ENCODE measurements at regions not wholly inside any gene's neighbourhood (a gene's known extent, or its start where the extent isn't known, plus 50 kb on each side); places are given as distances from the start of the nearest gene placed in this dataset.

DNA sequence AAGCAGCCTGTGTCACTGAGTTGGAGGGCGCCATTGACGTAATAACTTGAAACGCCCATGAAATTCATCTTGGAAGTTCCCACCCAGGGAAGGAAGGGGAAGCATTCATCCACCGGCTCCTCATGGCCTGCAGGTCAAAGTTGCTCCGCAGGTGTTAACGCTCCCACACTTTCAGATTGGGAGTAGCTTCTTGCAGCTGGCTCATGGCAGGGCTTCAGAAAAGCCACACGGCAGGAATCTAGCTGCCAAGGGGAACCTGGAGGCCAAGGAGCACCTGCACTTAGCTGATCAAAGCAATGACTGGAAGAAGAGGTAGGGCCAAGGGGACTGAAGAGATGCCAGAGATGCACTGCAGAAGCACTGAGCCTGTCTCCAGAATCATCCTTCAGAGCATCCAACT lies 203.2 kb downstream of the ARHGAP12 start:
- H3K9ac ChIP-seq: no peak overlapping the region
- no peak overlapping the region for H3K27ac ChIP-seq
- H4K20me1 ChIP-seq: no peaks in the 10 kb centered on the region
- H3K36me3 ChIP-seq: no peaks in the 10 kb centered on the region
- peaks cover 0 to 33% (median 2%) of the 10 kb centered on the region in 10 experiments; a peak in 7 of 20 replicates for H3K4me1 ChIP-seq
- H3K4me3 ChIP-seq: no peak overlapping the region
- H3K4me2 ChIP-seq: no peak overlapping the region
- TF ChIP-seq Cebpa-rat (IDR thresholded peaks at IDR 0.05): no peak
- H3K9me3 ChIP-seq (replicated peaks in 1 of 11): peaks cover 6 to 29% (median 16%) of the 10 kb centered on the region in 11 experiments; a peak in 20 of 22 replicates
- no peaks in the 10 kb centered on the region for H3K27me3 ChIP-seq

DNA sequence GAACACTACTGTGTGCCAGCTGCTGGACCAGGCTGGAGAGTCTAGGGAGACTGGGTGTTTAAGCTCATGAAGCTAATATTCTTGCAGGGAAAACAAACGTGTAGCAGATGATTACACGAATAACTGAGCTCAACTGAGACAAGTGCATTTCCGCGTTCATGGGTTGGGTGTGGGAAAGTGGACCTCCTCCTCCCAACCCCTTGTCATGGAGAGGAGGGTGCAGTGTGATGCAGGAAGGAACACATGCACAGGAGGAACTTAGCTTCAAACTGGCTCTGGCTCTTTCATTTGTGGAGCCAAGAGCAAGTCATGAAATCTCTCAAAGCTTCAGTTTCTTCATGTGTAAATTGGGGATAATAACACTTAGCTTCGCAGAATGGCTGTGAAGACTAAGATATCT lies 204.3 kb downstream of the ARHGAP12 start:
- no peak for TF ChIP-seq Cebpa-rat (IDR thresholded peaks at IDR 0.05)
- no peak overlapping the region for H3K9ac ChIP-seq

DNA sequence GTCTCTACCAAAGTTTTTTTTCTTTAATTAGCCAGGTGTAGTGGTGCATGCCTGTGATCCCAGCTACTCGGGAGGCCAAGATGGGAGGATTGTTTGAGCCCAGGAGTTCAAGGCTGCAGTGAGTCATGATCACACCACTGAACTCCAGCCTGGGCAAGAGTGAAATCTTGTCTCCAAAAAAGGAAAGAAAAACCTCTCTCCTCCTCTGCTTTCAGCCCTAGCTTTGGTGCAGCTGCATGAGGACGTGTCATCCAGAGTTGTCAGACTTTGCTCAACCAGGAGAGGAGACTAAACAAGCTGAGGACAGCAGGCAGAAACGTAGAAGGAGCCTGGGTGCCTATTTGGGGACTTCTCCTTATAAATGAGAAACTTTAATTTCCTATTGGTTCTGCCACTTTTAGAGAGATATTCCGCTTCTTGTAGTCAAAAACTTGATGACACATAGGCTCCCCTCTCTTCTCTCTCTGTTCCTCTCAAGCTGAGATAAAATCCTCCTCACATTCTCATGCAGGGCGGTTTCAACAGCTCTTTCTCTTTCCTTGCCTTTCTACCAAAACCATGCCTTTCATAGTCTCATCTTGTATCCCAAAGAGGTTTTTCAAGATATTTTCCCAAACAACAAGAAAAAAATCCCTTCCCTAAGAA lies 205.4 kb downstream of the ARHGAP12 start:
- H3K27ac ChIP-seq: no peak overlapping the region; a peak in 1 of 22 replicates
- H3K9ac ChIP-seq: no peak overlapping the region
- no peaks in the 10 kb centered on the region for H4K20me1 ChIP-seq
- peaks cover 15 to 43% (median 25%) of the 10 kb centered on the region in 11 experiments for H3K9me3 ChIP-seq (replicated peaks in 1 of 11)
- H3K4me2 ChIP-seq: peak overlapping the region in 3 of 11 experiments; percentile 4 to 47 (median 32); a peak in 5 of 22 replicates
- TF ChIP-seq Cebpa-rat (IDR thresholded peaks at IDR 0.05): no peak
- H3K27me3 ChIP-seq: no peaks in the 10 kb centered on the region
- H3K36me3 ChIP-seq: no peaks in the 10 kb centered on the region
- no peak overlapping the region for H3K4me3 ChIP-seq
- peaks cover 0 to 37% (median 2%) of the 10 kb centered on the region in 10 experiments; a peak in 7 of 20 replicates for H3K4me1 ChIP-seq

More for the DNA sequence above, 204.3 kb downstream of the ARHGAP12 start:
- H3K9me3 ChIP-seq (replicated peaks in 1 of 11): peaks cover 9 to 40% (median 21%) of the 10 kb centered on the region in 11 experiments
- H4K20me1 ChIP-seq: no peaks in the 10 kb centered on the region
- H3K27ac ChIP-seq: no peak overlapping the region
- H3K27me3 ChIP-seq: no peaks in the 10 kb centered on the region
- peak overlapping the region in 1 of 11 experiments; percentile 47; a peak in 1 of 22 replicates for H3K4me2 ChIP-seq
- H3K4me3 ChIP-seq: no peak overlapping the region
- H3K4me1 ChIP-seq: peaks cover 0 to 37% (median 2%) of the 10 kb centered on the region in 10 experiments; a peak in 7 of 20 replicates
- no peaks in the 10 kb centered on the region for H3K36me3 ChIP-seq

DNA sequence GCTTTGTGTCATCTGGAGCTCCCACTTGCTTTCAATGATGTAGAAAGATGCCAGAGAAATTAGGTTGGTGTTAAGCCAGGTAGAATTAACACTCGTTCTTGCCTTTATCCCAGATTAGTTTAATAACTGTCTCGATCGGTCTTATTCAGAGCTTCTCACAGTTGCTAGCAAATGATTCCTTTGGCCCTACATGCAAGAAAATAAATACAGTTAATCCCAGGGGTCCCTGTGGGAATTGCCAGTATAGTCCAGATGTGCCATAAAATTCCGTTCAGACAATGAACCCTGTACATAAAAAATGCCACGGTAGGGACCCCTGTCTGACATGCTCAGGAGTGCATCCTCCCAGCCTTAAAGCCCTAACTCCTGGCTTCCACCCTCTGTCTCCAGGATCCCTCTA lies 207.5 kb downstream of the ARHGAP12 start:
- no peak for TF ChIP-seq Cebpa-rat (IDR thresholded peaks at IDR 0.05)
- Histone ChIP-seq H3K4me2 (peak overlapping the region in 4 of 11 experiments; percentile 14 to 39 (median 22); a peak in 6 of 22 replicates), H3K27me3 (no peaks in the 10 kb centered on the region), H3K27ac (peak overlapping the region in 4 of 11 experiments; percentile 20 to 50 (median 50); a peak in 5 of 22 replicates), H3K36me3 (no peaks in the 10 kb centered on the region), H3K4me3 (no peak overlapping the region), H3K9ac (no peak overlapping the region), H4K20me1 (no peaks in the 10 kb centered on the region), H3K9me3 (replicated peaks in 1 of 11) (peaks cover 11 to 29% (median 19%) of the 10 kb centered on the region in 11 experiments; a peak in 20 of 22 replicates), H3K4me1 (peaks cover 0 to 37% (median 2%) of the 10 kb centered on the region in 10 experiments; a peak in 7 of 20 replicates)

DNA sequence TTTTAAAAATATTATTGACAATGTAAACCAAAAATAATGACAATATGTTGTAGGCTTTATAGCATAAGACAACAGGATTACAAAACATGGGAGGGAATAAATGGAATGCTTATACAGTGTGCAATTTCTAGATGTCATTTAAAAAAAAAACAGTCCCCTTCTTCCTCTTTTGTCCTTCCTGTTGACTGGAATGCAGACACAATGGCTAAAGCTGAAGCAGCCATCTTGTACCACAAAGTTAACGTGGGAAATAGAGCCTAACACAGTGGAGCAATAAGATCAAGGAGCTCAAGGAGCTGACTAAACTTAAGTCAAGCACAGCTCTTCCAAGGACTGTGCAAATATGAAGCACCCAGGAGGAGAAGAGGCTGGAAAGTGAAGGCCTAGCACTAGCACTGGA lies 208.1 kb downstream of the ARHGAP12 start:
- Histone ChIP-seq H3K4me2 (peak overlapping the region in 5 of 11 experiments; percentile 14 to 41 (median 28); a peak in 7 of 22 replicates), H4K20me1 (no peaks in the 10 kb centered on the region), H3K4me1 (peaks cover 0 to 37% (median 2%) of the 10 kb centered on the region in 10 experiments; a peak in 7 of 20 replicates), H3K36me3 (no peaks in the 10 kb centered on the region), H3K27me3 (no peaks in the 10 kb centered on the region), H3K9me3 (replicated peaks in 1 of 11) (peaks cover 11 to 29% (median 19%) of the 10 kb centered on the region in 11 experiments; a peak in 20 of 22 replicates), H3K9ac (no peak overlapping the region), H3K27ac (peak overlapping the region in 5 of 11 experiments; percentile 1 to 50 (median 49); a peak in 5 of 22 replicates), H3K4me3 (no peak overlapping the region)
- no peak for TF ChIP-seq Cebpa-rat (IDR thresholded peaks at IDR 0.05)

DNA sequence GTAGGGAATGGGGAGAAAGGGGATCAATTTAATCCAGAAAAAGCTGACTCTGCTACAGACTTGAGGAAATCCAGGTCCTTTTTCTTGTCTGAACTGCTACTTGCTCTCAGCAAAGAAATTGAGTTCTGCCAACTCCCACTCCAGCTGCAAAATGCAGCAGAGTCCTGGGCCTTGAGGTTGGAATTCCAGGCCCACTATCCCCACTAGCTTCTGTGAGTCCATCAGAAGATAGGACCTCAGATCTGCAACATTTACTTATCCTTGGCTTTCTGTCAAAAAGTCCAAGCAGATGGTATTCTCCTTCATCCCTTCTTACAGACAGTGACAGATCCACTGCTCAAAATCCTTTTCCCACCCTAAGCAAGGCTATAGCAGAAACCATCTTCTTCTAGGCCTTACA lies 219.2 kb downstream of the ARHGAP12 start:
- peaks cover 0 to 5% (median 0%) of the 10 kb centered on the region in 11 experiments; a peak in 1 of 22 replicates for H3K36me3 ChIP-seq
- TF ChIP-seq Cebpa-rat (IDR thresholded peaks at IDR 0.05): no peak
- H3K9me3 ChIP-seq (replicated peaks in 1 of 11): peaks cover 30 to 50% (median 40%) of the 10 kb centered on the region in 11 experiments
- no peak overlapping the region for H3K9ac ChIP-seq
- H4K20me1 ChIP-seq: no peaks in the 10 kb centered on the region
- peak overlapping the region in 7 of 11 experiments; percentile 89 to 96 (median 92); a peak in 6 of 22 replicates for H3K27ac ChIP-seq
- H3K4me2 ChIP-seq: peak overlapping the region; percentile 77 to 100 (median 96); a peak in 17 of 22 replicates
- H3K4me3 ChIP-seq: no peak overlapping the region
- H3K4me1 ChIP-seq: peaks cover 43 to 53% (median 49%) of the 10 kb centered on the region in 10 experiments
- no peaks in the 10 kb centered on the region for H3K27me3 ChIP-seq

DNA sequence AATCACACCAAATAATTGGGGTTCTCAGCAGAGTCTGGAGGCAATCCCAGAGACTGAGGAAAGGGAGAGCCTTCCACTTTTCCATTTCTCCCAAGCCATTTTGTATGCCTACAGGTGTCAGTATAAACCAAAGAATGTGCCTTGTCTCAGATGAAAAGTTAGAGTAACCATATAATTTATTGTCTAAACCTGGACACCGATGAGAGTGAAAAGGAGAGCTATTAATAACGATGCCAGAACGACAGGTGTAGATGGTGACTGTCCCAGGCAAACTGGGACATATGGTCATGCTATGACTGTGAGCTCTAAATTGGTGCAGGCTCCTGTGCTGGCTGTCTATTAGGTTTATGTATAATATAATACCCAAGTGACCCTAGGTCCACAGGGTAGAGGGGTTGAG lies 219.6 kb downstream of the ARHGAP12 start:
- no peak for TF ChIP-seq Cebpa-rat (IDR thresholded peaks at IDR 0.05)
- H4K20me1 ChIP-seq: no peaks in the 10 kb centered on the region
- peaks cover 30 to 54% (median 43%) of the 10 kb centered on the region in 11 experiments for H3K9me3 ChIP-seq (replicated peaks in 1 of 11)
- peak overlapping the region in 10 of 11 experiments; percentile 86 to 96 (median 90); a peak in 19 of 22 replicates for H3K27ac ChIP-seq
- 0 out of 20 replicates have a peak overlapping the region, but pooled peaks of 1 of the 10 experiments have one; percentile 44 for H3K4me3 ChIP-seq
- H3K36me3 ChIP-seq: peaks cover 0 to 5% (median 0%) of the 10 kb centered on the region in 11 experiments; a peak in 2 of 22 replicates
- H3K9ac ChIP-seq: peak overlapping the region in 7 of 11 experiments; percentile 4 to 86 (median 81); a peak in 6 of 22 replicates
- peak overlapping the region; percentile 77 to 100 (median 96) for H3K4me2 ChIP-seq
- H3K27me3 ChIP-seq: no peaks in the 10 kb centered on the region
- H3K4me1 ChIP-seq: peaks cover 43 to 57% (median 49%) of the 10 kb centered on the region in 10 experiments

DNA sequence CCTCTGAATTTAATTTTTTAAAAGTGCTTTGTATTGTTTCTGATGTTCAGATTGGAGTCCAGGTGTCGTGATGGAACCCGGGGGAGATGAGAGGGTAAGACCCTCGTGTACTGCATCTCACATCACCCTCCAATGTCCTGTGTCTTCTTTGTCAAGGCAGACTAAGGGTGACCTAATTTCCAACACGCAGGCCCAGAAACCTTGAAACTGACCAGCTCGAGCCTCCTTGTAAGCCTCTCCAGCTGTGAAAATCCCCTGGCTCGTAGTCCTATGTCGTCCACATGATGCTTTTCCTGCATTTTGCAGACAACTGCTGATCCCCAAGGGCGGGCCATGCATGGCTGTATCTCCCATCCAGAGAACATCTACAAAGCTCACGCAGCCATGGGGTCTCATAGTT lies 220.2 kb downstream of the ARHGAP12 start:
- TF ChIP-seq Cebpa-rat (IDR thresholded peaks at IDR 0.05): no peak
- no peaks in the 10 kb centered on the region for H4K20me1 ChIP-seq
- H3K9ac ChIP-seq: peak overlapping the region in 10 of 11 experiments; percentile 4 to 86 (median 81); a peak in 19 of 22 replicates
- H3K9me3 ChIP-seq (replicated peaks in 1 of 11): peaks cover 33 to 60% (median 49%) of the 10 kb centered on the region in 11 experiments
- peak overlapping the region in 3 of 10 experiments; percentile 44 to 67 (median 57); a peak in 3 of 20 replicates for H3K4me3 ChIP-seq
- peaks cover 0 to 6% (median 0%) of the 10 kb centered on the region in 11 experiments; a peak in 3 of 22 replicates for H3K36me3 ChIP-seq
- H3K27ac ChIP-seq: peak overlapping the region in 10 of 11 experiments; percentile 86 to 96 (median 90); a peak in 19 of 22 replicates
- peaks cover 43 to 58% (median 49%) of the 10 kb centered on the region in 10 experiments for H3K4me1 ChIP-seq
- H3K27me3 ChIP-seq: no peaks in the 10 kb centered on the region
- H3K4me2 ChIP-seq: peak overlapping the region; percentile 77 to 100 (median 96)

DNA sequence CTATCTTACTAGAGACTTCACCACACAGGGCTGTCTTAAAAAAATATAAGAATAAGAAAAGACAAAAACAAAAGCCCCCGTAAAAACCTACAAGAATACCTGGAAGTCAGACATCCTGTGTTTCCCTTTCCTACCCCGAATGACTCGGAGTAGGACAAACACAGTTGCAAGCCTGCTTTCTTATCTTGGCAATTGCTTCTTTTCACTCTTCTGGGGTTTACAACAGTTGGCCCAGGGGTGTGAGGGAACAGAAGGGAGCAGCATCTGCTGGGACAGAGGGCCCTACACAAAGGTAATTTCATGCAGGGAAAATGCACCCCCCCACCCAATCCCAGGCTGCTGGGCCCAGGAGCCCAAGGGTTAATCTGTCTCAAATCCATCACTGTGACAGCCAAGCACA lies 220.6 kb downstream of the ARHGAP12 start:
- peak overlapping the region; percentile 39 to 67 (median 54); a peak in 15 of 20 replicates for H3K4me3 ChIP-seq
- peaks cover 43 to 61% (median 49%) of the 10 kb centered on the region in 10 experiments for H3K4me1 ChIP-seq
- H3K36me3 ChIP-seq: peaks cover 0 to 11% (median 0%) of the 10 kb centered on the region in 11 experiments; a peak in 4 of 22 replicates
- peaks cover 35 to 61% (median 51%) of the 10 kb centered on the region in 11 experiments for H3K9me3 ChIP-seq (replicated peaks in 1 of 11)
- TF ChIP-seq Cebpa-rat (IDR thresholded peaks at IDR 0.05): no peak
- H3K9ac ChIP-seq: peak overlapping the region; percentile 69 to 86 (median 81)
- no peaks in the 10 kb centered on the region for H3K27me3 ChIP-seq
- no peaks in the 10 kb centered on the region for H4K20me1 ChIP-seq
- H3K4me2 ChIP-seq: peak overlapping the region; percentile 77 to 100 (median 96)
- H3K27ac ChIP-seq: peak overlapping the region; percentile 75 to 96 (median 90)
